Neural cell (in vitro differentiated cells): ENCODE measurements at regions not wholly inside any gene's neighbourhood (a gene's known extent, or its start where the extent isn't known, plus 50 kb on each side); places are given as distances from the start of the nearest gene placed in this dataset.

Experiments
- RAD21 ChIP-seq: fragments of 450-650 bp; conservative IDR thresholded peaks from 2 replicates; pipeline ENCODE4 v1.6.1; 2014; ENCODE audit warnings: antibody characterized with exemption, mild to moderate bottlenecking, moderate library complexity
- TF ChIP-seq, protein P1 (sequence below): fragments of 450-650 bp; IDR thresholded peaks from 2 replicates; pipeline ENCODE4 v1.5.1; 2014; ENCODE audit warnings: antibody characterized with exemption, mild to moderate bottlenecking, moderate library complexity; ENCODE audit not compliant: poor library complexity, severe bottlenecking

DNA sequence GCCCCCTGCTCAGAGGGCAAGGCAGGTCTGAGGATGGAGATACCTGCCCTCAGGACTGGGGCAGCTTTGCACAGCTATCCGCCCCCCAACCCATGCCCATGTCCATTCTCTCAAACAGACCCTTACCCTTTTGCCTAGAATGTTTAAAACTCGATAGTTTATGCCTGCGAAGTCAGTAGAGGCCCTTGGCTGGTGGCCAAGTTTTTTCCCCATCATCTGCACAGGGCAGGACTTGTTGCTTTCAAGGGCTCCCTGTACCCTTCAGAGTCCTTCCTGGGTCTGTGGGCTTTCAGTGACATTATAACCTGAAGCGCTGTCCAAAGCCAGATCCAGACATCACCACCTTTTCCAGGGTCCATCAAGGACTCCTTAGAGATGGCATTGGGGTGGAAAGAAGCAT lies 148.7 kb upstream of the ZNF644 start:
- TF ChIP-seq, protein P1, sequence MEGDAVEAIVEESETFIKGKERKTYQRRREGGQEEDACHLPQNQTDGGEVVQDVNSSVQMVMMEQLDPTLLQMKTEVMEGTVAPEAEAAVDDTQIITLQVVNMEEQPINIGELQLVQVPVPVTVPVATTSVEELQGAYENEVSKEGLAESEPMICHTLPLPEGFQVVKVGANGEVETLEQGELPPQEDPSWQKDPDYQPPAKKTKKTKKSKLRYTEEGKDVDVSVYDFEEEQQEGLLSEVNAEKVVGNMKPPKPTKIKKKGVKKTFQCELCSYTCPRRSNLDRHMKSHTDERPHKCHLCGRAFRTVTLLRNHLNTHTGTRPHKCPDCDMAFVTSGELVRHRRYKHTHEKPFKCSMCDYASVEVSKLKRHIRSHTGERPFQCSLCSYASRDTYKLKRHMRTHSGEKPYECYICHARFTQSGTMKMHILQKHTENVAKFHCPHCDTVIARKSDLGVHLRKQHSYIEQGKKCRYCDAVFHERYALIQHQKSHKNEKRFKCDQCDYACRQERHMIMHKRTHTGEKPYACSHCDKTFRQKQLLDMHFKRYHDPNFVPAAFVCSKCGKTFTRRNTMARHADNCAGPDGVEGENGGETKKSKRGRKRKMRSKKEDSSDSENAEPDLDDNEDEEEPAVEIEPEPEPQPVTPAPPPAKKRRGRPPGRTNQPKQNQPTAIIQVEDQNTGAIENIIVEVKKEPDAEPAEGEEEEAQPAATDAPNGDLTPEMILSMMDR = no peak
- no peak for TF ChIP-seq RAD21
